Effector CD8-positive, alpha-beta T cell (primary cell): ENCODE measurements at regions not wholly inside any gene's neighbourhood (a gene's known extent, or its start where the extent isn't known, plus 50 kb on each side); places are given as distances from the start of the nearest gene placed in this dataset.
"Not testable (repeated sequence)": the region's sequence is repeated elsewhere in the genome, so short reads cannot be mapped to it uniquely, and the experiment has no call there.

Source experiments
- DNase-seq: peaks from one replicate; lab custom pipeline; 2025; lab: John Stamatoyannopoulos, UW

GRCh38 chr6:25124216-25124715, 154.9 kb upstream of the CARMIL1 start:
- no peak for DNase-seq

GRCh38 chr6:25125736-25126135, 153.4 kb upstream of the CARMIL1 start:
- DNase-seq = no peak

GRCh38 chr6:25127076-25127837, 151.9 kb upstream of the CARMIL1 start:
- DNase-seq = no peak

GRCh38 chr6:25130518-25130917, 148.7 kb upstream of the CARMIL1 start:
- DNase-seq = no peak

- no peak for DNase-seq
Observed at GRCh38 chr6:25132934-25133333, 146.2 kb upstream of the CARMIL1 start.

- no peak for DNase-seq
Observed at GRCh38 chr6:25133568-25133967, 145.6 kb upstream of the CARMIL1 start.

GRCh38 chr6:25136854-25137253, 142.3 kb upstream of the CARMIL1 start:
- DNase-seq = no peak

- no peak for DNase-seq
Observed at GRCh38 chr6:25137480-25137879, 141.7 kb upstream of the CARMIL1 start.

- no peak for DNase-seq
Observed at GRCh38 chr6:25137916-25138232, 141.3 kb upstream of the CARMIL1 start.

GRCh38 chr6:25138233-25138933, 140.8 kb upstream of the CARMIL1 start:
- DNase-seq = peak; percentile 3

GRCh38 chr6:25138934-25139415, 140.2 kb upstream of the CARMIL1 start:
- DNase-seq = no peak

GRCh38 chr6:25139608-25140007, 139.6 kb upstream of the CARMIL1 start:
- not testable (repeated sequence) for DNase-seq

- no peak for DNase-seq
Observed at GRCh38 chr6:25142506-25142905, 136.7 kb upstream of the CARMIL1 start.

GRCh38 chr6:25144919-25145318, 134.3 kb upstream of the CARMIL1 start:
- no peak for DNase-seq

- DNase-seq = no peak
Observed at GRCh38 chr6:25147223-25147622, 132.0 kb upstream of the CARMIL1 start.

- no peak for DNase-seq
Observed at GRCh38 chr6:25150031-25150430, 129.1 kb upstream of the CARMIL1 start.

GRCh38 chr6:25150863-25151262, 128.3 kb upstream of the CARMIL1 start:
- DNase-seq = no peak

- no peak for DNase-seq
Observed at GRCh38 chr6:25153079-25153478, 126.1 kb upstream of the CARMIL1 start.

- DNase-seq = no peak
Observed at GRCh38 chr6:25154034-25154596, 125.1 kb upstream of the CARMIL1 start.

- DNase-seq = no peak
Observed at GRCh38 chr6:25155211-25155610, 124.0 kb upstream of the CARMIL1 start.

GRCh38 chr6:25156123-25156522, 123.1 kb upstream of the CARMIL1 start:
- no peak for DNase-seq

- DNase-seq = no peak
Observed at GRCh38 chr6:25157183-25157582, 122.0 kb upstream of the CARMIL1 start.

GRCh38 chr6:25157842-25158241, 121.3 kb upstream of the CARMIL1 start:
- no peak for DNase-seq
